IPS-NIHi11 (cell line): ENCODE measurements at regions not wholly inside any gene's neighbourhood (a gene's known extent, or its start where the extent isn't known, plus 50 kb on each side); places are given as distances from the start of the nearest gene placed in this dataset.

Source experiments
- DNase-seq: peaks from one replicate; pipeline ENCODE4 v3.0.0; 2012; ENCODE audit warnings: mixed read lengths, low spot score

DNA sequence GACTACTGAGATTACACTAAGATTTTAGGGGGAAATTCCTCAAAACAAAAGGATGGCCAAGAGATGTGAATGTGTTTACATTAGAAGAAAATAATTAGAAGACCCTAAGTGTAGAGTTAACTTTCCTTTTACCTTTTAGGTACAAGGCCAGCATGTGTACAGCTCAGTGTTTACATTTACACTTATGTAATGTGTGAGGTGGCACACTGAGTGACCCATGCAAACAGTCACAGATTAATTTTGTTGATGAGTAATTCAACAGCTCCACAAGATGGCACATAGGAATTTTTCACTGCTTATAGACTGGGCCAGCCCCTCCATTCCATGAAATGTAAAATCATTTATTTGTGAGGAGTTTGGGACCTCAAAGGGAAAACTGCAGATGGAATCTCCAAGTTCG, 90.1 kb upstream of the SLC12A2 start:
- DNase-seq: no peak

DNA sequence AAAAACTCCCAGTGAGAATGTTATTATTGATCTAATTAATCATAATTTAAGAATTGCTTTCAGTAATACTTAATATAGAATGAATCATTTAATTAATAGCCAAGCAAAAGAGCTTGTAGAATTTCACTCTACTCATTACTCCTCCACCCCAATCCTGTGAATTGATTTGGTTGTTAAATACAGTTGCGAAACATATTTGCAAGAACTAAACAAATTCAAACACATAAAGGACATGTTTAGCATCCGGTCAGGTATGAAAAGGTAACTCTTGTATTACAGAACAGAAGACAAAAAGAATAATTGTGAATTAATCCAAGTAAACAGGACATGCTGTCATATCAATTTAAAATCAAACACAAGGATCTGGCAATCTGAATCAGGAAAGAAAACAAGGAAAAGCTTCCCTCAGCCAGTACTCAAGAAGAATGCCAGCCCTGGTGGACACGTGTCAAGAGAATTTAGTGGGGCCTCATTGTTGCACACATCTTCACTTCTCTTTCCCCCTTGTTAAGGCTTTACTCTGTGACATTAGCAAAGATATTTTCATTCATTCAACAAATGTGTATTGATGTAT, 89.4 kb upstream of the SLC12A2 start:
- DNase-seq: no peak

DNA sequence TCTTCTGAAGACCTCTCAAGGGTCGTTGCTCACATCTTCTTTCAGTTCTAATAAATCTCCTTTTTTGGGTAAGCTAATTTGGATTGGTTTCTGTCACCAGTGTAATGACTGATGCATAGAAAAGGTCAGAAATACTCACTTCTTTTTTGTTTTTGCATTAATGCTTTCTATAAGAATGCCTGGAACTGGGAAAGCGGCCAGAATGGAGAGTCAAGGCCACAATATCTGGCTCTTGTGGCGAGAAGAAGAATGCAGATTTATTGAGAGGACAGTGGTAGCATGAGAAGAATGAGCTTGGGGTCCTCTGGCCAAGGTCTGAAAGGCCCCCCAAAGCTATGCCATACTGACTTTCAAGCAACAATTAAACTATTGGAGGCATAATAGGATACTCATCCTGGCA, 88.0 kb upstream of the SLC12A2 start:
- DNase-seq: no peak

DNA sequence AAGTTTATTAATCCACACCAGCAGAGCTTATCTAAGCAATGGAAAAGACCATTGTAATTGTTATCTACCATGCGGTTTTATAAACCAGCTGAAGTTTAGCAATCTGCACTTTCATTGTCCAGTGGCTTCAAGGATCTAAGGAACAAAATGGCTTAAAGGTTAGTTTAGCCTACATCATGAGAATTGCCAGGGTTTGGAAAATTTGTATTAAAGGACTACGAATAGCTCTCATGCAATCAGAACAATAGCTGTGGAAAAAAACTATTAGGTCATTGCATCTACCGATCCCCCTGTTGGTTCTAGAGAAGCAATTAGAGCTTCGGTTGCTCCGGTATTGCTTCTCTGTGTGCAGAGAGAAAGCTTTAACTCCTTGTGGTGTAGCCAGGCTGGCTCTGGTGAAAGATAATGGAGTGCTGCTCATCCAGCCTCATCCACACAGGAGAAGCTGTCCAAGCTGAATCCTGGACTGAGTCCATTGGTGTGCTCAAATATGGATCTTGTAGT, 86.3 kb upstream of the SLC12A2 start:
- DNase-seq: no peak

DNA sequence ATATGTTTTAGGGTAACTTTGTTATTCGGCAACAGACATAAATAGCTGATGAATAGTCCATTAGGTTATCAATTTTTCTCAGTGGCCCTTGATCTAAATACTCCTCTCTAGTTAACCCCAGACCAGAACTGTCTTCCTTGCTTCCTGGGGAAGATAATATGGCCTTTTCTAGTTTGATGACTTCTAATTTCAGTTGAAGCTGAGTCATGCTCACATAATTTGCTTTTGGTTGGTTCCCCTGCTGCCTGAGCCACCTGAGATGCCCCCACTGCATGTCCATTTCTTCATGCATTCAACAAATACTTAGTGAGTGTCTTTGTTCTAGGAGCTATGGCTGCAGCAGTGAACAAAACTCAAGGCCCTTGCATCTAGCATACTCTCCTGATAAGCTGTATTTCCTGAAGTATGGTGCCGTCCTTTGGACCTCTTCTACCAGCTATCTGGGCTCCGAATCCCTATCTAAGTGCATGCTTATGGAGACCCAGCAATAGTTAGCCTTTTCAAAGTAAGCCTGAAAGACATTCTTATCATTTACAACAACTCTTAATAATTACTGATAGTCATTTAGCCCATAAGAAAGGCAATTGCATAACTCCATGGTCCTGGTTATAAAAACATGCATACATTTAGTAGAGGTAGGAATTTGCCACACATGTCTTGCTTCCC, 84.5 kb upstream of the SLC12A2 start:
- DNase-seq: no peak

DNA sequence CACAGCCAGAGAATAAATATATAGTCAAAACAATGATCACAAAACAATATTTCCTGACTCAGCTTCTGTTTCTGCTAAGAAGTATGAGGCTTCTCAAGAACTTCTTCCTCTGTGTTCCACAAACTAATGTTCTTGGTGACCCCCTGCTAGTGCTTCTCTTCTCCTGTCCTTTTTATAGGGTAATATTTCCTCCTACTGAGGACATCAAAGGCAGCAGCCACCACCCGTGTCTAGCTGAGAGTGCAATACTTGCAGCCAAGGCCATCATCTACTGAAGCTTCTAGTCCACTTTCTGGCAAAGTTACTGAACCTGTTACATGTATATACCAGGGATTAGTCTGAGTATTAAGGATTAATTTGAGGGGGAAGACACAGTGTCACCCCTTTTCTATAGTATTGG, 83.7 kb upstream of the SLC12A2 start:
- DNase-seq: no peak

DNA sequence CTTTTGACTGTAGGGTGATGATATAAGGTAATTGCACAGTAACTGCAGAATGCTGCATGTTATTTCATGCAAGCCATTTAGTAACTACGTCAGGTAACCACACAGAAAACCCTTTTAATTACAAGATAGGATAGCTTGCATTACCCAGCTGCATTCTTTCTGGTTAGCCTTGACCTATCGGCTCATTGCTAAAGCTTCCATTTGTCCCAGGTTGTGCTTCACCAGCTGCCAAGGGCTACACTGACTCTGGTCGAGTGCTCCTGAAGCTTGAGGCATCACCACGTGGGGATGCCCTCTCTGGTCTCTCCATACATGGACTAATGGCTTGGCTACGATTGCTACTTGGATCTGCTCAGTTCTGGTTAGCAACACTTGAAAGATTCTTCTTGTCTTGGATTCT, 81.1 kb upstream of the SLC12A2 start:
- DNase-seq: no peak

DNA sequence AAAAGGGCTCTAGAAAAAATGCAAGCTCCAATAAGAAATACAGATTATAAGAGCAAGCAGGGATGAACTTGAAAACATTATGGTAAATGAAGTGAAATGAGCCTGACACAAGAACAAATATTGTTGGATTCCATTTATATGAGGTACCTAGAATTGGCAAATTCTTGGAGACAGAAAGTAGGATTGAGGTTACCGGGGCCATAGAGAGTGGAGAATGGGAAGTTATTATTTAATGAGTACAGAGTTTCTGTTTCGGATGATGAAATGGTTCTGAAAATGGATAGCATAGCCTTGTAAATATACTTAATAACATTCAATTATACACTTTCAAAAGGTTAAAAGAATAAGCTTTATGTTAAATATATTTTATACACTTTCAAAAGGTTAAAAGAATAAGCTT, 75.6 kb upstream of the SLC12A2 start:
- no peak for DNase-seq

DNA sequence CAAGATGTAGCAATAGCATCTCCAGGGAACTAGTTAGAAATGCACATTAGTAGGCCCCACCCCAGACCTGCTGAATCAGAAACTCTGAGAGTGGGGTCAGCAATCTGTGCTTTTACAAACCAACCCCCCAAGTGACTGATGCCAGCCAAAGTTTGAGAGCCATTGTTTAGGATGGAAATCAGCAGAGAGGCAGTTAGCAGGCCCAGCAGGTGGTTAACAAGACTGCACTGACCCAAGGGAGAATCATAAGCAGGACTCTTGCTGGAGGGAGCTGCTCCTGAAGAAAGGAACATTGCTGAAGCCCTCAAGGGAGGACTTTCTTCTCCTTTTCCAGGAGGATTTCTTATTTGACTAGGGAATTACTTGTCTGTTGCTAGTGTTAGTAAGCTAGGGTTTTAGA, 74.2 kb upstream of the SLC12A2 start:
- DNase-seq: peak; percentile 5

DNA sequence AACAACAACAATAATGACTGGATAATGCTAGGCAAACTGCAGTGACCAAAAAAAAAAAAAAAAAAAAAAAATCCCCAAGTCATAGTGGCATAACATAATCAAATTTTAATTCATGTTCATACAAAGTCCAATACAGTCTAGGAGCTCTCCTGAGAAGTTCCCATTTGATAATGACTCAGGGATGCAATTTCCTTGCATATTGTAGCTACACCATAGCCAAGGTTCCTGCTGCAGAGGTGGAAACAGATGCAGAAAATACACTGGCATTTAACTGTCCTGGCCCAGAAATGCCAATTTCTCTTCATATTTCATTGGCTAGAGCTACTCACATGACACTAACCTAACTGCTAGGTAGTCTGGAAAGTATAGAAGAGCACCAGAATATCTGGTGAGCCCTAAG, 72.2 kb upstream of the SLC12A2 start:
- DNase-seq: no peak

DNA sequence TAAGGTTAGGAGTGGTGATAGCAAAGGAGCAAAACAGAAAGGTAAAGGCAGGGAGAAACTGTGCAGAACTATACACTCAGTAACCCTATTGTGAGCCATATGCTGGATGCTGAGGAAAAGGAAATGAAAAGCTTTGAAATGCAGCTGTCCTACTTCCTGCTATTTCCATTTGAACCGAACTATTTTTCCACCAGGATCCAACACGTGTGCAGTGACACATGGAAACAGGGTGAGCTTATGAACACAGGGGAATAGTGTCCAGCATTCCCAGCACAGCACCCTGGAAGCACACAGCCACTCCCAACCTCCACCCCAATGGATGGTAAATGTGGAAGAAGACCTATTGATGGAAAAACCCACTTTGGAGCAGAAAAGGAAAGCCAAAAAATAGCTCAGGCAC, 69.0 kb upstream of the SLC12A2 start:
- DNase-seq: no peak

DNA sequence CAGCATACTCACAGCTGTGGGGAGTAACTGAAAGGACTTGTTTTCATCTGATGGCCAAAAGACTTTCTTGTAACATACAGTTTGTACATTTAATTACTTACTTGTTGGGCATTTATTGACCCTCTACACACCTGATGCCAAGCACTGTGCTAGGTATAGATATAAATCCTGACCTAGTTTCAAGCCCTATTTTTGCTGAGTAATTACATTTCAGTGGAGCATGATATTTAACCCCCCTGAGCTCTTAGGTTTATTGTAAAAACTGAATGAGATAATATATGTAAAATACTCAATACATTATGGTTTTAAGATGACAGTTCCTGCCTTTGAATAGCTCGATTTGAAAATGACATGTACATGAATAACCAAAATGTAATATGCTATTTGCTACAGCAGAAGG, 68.1 kb upstream of the SLC12A2 start:
- no peak for DNase-seq

DNA sequence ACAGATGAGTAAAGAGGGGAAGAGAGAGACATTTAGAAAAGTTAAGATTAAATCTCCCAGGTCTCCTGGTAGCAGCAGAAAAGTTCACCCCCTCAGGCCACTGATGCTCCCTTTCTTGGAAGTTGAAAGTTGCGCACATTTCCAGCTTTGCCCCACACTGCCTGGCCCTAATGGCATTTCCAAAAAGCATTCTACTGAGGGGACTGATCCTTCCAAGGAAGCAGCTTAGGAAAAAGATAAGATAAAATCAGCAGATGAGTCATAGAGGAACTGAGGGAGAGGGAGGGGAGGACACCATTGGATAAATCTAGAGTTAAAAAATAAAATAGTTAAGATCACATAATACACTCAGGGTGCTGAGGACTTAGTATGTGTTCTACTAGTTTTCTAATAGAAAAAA, 67.6 kb upstream of the SLC12A2 start:
- no peak for DNase-seq

DNA sequence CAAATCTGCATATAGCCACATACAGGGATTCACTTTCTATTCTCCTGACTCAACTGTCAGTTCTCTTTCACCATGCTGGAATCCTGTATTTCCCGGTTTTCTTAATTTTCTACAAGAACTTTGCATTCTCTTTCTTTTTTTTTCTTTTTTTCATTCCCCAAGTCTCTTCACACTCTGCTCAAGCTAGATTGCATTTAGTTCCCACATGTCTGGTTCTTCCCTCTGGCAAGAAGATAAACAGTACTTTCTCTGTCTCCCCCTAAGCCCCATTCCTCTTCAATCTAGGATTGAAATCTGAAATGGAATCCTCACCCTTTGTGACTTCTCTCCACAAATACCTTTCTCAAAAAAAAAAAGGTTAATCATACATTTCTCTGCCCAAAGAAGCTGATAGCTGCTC, 64.2 kb upstream of the SLC12A2 start:
- no peak for DNase-seq

DNA sequence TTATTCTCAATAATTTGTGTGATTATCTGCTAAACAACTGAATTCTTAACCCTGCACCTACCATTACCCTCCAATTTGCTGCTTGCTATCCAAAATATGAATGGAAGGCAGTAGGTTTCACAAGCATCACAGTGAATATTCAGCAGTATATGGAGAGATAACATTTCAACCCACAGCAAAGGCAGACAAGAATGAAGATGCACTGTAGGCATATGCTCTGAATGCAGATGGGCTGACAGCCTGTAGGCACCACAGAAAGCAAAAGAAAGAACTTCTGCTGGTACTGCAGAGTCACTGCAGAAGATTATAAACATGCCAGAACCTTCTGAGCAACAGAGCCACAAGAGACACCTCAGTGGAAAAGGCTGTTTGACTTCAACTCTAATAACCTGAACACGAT, 63.6 kb upstream of the SLC12A2 start:
- DNase-seq: no peak

DNA sequence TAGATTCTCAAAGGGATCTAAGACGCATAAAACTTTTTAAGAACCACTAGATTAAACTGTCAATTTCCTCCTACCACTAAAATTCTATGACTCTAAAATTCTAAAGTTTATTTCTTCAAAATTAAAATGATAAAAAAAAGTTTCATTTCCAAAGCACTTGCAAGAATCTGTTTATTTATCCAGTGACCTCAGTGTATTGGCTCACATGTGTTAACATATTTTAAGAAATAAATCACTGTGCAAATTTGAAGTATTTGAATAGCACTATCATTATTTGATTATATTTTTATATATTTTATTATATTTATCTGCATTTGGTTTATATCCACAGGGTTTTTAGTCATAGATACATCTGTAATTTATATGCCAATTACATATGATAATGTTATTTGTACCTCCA, 62.2 kb upstream of the SLC12A2 start:
- no peak for DNase-seq
